Urinary bladder (tissue), 3 donors: ENCODE measurements at regions not wholly inside any gene's neighbourhood (a gene's known extent, or its start where the extent isn't known, plus 50 kb on each side); places are given as distances from the start of the nearest gene placed in this dataset.

Experiments used
- DNase-seq: peaks from one replicate; pipeline ENCODE4 v3.0.0-alpha.2; 2015; ENCODE audit errors: extremely low spot score
- H3K27ac ChIP-seq: one replicate; pipeline ENCODE4 v1.5.1; 2013; ENCODE audit warnings: low read depth, mild to moderate bottlenecking, moderate library complexity
- H3K36me3 ChIP-seq: one replicate; pipeline ENCODE4 v1.6.1; 2013; ENCODE audit warnings: mild to moderate bottlenecking, moderate library complexity; ENCODE audit not compliant: insufficient read depth
- H3K4me1 ChIP-seq: one replicate; pipeline ENCODE4 v1.6.1; 2013; ENCODE audit warnings: mild to moderate bottlenecking, moderate library complexity; ENCODE audit not compliant: insufficient read depth
- H3K4me3 ChIP-seq: one replicate; pipeline ENCODE4 v1.5.1; 2013; ENCODE audit warnings: low read depth, low read length
- WGBS: extraction: QIAGEN DNeasy Blood & Tissue Kit; methylation state at CpG from one replicate; pipeline ENCODE4 v1.1.7; 2013; 5-methylcytosine and 5-hydroxymethylcytosine counted together
- donor health status: healthy with polysubstance abuse.
- donor health status: healthy.

DNA sequence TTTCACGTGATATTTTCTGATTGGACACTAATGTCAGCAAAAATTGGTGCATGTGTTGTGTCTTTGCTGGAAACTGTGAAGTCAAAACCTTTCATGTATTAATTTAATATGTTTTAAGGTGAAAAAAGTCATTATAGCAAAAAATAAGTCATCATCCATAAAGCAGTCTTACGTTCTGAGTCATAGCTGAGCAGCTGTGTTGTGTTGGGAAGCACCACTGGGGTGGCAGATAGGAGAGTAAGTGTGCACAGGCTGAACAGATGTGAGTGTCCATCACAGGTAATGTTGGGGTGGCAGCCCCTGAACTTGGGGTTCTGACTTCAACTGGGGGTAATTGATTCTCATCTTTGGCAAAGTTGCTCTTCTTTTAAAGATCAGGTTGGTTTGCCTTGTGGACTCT is 156.8 kb downstream of the NXNL2 start:
- whole genome bisulfite sequencing: 91% methylated on average over 2 of the region's 2 CpGs

DNA sequence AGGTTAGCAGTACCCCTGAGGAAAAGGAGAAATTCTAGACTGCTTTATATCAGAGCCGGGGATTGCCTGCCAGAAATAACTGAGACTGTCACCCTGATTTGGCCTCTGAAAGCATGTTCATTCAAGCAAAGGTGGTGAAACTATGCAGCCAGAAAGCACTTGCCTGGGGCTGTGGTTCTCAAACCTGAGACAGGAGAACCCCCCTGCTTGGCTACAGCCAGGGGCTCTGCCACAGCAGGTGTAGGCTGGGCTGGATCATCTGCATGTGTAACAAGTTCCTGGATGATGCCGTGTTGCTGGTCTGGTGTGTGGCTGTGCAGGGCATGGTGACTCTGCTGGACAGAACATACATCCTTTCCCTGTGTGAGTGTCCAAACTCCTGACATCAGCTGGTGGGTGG is 157.8 kb downstream of the NXNL2 start:
- H3K36me3 ChIP-seq: no peaks in the 10 kb centered on the region
- no peak for DNase-seq
- 91% methylated on average over 2 of the region's 2 CpGs for WGBS
- no peaks in the 10 kb centered on the region for H3K4me1 ChIP-seq
- H3K4me3 ChIP-seq: no peak overlapping the region
- H3K27ac ChIP-seq: no peak overlapping the region

More for the DNA sequence above, 156.8 kb downstream of the NXNL2 start:
- no peak overlapping the region for H3K27ac ChIP-seq
- no peaks in the 10 kb centered on the region for H3K4me1 ChIP-seq
- DNase-seq: no peak
- no peak overlapping the region for H3K4me3 ChIP-seq
- no peaks in the 10 kb centered on the region for H3K36me3 ChIP-seq

DNA sequence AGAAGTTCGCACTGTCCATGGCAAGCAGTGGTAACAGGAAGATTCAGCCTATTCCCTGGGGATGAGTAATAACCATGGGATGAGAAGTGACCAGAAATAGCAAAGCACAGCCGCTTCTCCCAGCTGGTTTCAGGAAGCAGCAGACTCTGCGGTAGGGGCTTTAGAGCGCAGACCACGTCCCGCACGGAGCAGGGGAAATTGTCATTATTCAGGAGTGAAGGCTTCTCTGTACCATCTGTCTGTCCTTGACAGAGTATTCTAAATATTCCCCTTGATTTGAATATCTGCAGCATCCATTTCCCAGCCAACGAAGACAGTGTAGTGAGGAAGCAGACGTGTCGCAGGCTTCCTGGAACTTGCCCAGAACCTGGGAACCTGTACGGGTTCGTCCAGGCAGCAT is 159.6 kb downstream of the NXNL2 start:
- WGBS: 57% methylated on average over 12 of the region's 12 CpGs
- no peak overlapping the region for H3K27ac ChIP-seq

DNA sequence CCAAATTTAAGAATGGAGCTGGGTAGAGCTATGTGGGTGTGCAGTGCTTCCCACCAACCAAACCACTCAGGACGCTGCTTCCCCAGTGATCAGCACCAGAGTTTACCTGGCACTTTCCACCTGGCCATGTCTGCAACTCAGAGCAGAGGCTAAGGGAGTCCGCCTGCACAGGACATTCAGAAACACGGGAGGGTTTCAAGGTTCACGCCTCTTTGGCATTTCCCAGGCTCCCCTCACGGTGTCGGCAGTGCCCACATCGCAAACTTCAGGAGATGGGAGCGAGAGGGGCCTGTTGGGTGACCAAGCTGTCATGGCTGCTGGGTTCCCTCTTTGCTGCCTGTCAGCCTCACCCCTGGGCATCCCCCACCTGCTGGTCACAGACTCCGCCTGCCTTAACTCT is 161.5 kb downstream of the NXNL2 start:
- Histone ChIP-seq H3K4me1 (no peaks in the 10 kb centered on the region), H3K36me3 (no peaks in the 10 kb centered on the region), H3K27ac (no peak overlapping the region), H3K4me3 (no peak overlapping the region)
- WGBS: 96% methylated on average over 9 of the region's 9 CpGs
- no peak for DNase-seq

More for the DNA sequence above, 159.6 kb downstream of the NXNL2 start:
- Histone ChIP-seq H3K4me1 (no peaks in the 10 kb centered on the region), H3K4me3 (no peak overlapping the region), H3K36me3 (no peaks in the 10 kb centered on the region)
- no peak for DNase-seq

DNA sequence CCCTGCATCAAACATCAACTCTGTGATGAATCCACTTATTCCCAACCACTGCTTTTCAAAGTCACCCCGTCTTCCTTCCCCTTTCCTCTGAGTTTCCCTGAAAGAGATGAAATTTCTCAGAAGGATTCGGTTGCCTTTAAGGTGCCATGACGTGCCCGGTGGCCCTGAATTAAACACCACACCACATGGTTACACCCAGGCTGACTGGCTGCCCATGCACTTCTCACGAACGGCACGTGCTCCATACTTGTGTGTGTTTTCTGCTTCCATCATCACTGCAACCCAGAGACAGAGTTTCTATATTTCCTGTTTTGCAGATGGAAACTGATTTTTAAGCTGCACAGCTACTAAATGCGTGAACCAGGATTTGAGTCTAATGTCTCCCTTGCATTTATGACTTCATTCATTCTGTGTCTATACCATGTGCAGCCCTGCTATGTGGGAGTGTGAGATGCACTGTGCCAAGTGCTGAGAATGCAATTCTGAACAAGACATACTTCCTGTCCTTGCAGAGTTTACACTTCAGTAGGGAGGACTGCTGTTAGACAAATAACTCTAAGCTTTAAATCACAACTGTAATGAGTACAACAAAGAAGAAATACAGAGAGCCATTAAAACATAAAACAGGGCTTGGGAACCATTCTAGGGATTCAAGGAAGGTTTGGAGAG is 162.9 kb downstream of the NXNL2 start:
- H3K36me3 ChIP-seq: no peaks in the 10 kb centered on the region
- 72% methylated on average over 8 of the region's 8 CpGs for WGBS

DNA sequence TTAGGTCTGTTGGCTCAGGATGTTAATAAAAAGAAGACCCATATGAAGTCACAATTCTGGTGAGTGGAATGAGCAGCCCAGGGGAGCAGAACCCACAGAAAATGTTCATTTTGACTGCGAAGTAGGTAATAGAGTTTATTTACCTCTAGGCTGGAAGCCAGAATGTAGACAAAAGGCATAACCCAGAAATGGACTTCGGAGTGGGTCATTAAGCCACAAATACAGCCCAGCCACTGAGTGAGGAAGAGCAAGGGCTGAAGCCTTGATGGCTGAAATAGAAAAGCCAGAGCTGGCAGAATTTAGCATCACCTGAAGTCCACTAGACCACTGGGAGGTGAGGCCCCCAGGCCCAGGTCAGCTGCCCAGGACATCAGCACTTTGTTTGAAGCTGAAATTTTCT is 168.0 kb downstream of the NXNL2 start:
- no peaks in the 10 kb centered on the region for H3K4me1 ChIP-seq
- no peak overlapping the region for H3K27ac ChIP-seq
- no peak for DNase-seq
- H3K4me3 ChIP-seq: no peak overlapping the region
- no peaks in the 10 kb centered on the region for H3K36me3 ChIP-seq
- 80% methylated on average over 2 of the region's 2 CpGs for WGBS

More for the DNA sequence above, 162.9 kb downstream of the NXNL2 start:
- Histone ChIP-seq H3K4me1 (no peaks in the 10 kb centered on the region), H3K4me3 (no peak overlapping the region), H3K27ac (no peak overlapping the region)
- DNase-seq: peak; percentile 53

DNA sequence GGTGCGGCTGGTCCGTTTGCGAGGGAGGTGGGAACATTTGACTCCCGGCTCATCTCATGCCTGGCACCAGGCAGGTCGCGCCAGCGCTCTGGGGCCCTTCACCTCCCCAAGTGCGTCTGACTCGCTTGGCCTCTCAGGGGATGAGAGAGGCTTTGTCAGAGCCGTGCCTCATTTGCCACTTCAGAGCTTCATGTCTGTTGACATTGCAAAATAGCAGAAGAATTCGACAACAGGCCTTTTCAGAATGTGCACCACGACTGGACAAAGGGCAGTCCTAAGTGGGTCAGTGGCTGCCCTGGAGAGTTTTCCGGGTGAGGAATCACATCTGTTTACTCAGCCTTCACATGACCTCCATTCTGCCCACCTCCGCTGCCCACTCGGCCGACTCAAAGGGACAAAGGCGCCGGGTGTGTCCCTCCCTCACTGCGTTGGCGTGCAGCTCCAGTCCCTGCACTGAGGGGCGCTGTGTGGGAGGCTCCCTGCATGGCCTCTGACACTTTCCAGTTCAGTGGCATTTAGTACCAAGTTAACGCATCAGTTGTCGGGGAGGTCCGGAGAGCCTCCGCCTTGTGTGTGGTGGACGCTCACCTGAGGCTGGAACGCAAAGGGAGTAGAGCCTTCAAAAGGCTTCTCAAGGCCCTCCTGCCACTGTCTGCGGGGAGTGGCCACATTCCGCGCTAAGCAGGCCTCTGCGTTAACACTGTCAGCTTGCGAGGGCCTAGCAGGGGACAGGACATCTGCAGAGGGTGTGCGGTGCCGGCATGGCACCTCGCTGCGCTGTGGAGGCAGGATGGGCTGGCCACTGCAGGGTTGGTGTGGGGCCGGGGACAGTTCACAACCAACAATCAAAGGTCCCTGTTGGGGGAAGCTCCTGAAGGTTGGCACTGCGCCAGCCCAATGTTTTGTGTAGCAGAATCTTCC is 171.5 kb downstream of the NXNL2 start:
- DNase-seq: no peak
- 90% methylated on average over 38 of the region's 38 CpGs for WGBS

DNA sequence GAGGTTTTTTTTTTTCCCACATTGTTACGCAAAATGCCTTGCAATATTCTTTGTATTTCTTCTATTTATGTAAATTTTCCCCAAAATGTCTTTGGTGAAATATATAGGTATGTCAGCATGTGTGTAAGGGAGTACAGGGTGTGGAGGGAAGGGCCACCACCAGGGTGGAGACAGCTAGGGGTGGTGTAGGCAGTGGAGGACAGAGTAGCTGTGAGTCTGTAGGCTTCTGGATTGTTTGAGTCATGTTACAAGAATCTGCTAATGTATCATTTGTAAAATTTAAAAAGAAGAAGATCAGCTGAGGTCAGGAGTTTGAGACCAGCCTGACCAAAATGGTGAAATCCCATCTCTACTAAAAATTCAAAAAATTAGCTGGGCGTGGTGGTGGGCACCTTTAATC is 175.5 kb downstream of the NXNL2 start:
- Histone ChIP-seq H3K4me1 (no peaks in the 10 kb centered on the region), H3K4me3 (no peak overlapping the region), H3K27ac (no peak overlapping the region), H3K36me3 (no peaks in the 10 kb centered on the region)
- 93% methylated on average over 2 of the region's 2 CpGs for WGBS
- DNase-seq: no peak

More for the DNA sequence above, 171.5 kb downstream of the NXNL2 start:
- Histone ChIP-seq H3K4me3 (no peak overlapping the region), H3K27ac (no peak overlapping the region), H3K36me3 (no peaks in the 10 kb centered on the region), H3K4me1 (no peaks in the 10 kb centered on the region)

DNA sequence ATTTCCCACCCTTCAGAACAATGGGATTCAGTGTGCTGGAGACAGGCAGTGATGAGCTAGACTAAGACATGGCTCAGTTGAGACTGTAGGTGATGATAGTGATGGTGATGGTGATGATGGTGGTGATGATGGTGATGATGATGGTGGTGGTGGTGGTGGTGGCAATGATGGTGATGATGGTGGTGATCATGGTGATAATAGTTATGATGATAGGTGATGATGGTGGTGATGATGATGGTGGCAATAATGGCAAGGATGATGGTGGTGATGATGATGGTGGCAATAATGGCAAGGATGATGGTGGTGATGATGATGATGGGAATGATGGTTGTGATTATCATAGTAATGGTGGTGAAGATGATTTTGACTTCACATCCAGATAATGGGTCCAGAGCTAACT is 176.7 kb downstream of the NXNL2 start:
- no peak overlapping the region for H3K27ac ChIP-seq
- H3K4me3 ChIP-seq: no peak overlapping the region
- H3K36me3 ChIP-seq: no peaks in the 10 kb centered on the region
- DNase-seq: no peak
- H3K4me1 ChIP-seq: no peaks in the 10 kb centered on the region

DNA sequence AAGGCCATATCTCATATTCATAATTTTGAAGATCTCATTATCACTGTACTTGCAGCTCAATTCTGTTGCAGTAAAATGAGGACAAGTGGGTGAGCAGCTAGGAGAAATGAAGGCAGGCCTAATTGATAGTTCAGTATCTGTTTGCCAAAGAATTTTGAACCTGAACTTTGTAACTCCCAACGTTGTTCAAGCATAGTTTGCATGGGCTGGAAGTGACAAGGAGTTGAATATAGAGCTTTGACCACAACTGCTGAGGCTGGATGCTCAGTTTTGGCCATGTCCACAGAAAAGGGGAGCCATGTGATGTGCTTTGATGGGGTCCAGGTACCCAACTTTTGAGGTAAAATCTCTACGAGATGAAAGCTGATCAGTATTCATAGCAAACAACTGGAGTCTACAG is 177.5 kb downstream of the NXNL2 start:
- Histone ChIP-seq H3K4me1 (no peaks in the 10 kb centered on the region), H3K36me3 (no peaks in the 10 kb centered on the region), H3K27ac (no peak overlapping the region), H3K4me3 (no peak overlapping the region)
- DNase-seq: no peak
- WGBS: 87% methylated on average over 2 of the region's 2 CpGs

DNA sequence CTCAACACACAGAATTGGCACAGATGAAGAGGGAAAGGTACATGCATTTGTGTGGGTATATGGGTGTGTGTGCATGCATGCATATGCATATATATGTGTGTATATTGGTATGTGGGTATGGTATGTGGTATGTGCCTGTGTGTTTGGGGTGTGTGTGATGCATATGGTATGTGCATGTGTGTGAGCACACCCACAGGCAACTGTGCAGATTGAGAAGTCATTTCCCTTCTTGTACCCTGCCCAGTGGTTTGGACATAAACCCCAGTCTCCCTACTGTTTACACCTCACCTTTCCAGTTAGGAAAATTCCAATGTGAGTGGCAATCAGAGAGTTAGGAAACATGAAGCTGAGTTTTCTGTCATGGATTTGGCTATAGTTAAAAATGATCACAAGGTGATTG is 178.0 kb downstream of the NXNL2 start:
- H3K27ac ChIP-seq: no peak overlapping the region
- H3K36me3 ChIP-seq: no peaks in the 10 kb centered on the region
- no peak overlapping the region for H3K4me3 ChIP-seq
- H3K4me1 ChIP-seq: no peaks in the 10 kb centered on the region
- no peak for DNase-seq

DNA sequence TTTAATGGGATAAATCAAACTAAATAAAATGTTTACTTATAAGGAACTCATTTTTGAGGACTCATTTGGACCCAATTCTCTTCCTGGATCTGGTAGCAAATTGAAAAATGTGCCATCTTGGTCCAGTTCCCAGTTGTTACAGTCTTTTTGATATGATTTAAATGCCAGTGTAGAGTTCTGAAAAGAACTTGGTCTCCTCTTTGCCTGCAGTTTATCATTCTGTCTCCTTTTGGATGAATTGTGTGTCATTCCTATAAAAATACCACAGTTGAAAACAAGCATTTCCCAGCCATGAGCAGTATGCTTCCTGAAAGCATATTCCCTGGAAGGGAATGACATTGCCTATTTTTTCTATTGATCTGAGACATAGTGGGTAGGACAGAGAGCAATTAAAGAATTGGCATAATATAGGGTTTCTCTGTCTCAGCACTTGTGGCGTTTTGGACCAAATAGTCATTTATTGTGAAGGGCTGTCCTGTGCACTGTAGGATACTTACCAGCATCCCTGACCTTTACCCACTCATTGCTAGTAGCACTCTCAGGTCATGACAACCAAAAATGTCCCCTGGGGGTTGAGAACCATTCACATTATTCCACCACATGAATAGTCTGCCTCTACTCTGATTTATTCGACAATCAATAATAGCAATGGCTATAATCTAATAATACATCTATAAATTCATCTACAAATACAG is 181.8 kb downstream of the NXNL2 start:
- Histone ChIP-seq H3K4me3 (no peak overlapping the region), H3K27ac (no peak overlapping the region), H3K4me1 (no peaks in the 10 kb centered on the region), H3K36me3 (no peaks in the 10 kb centered on the region)
- WGBS: 80% methylated on average over 2 of the region's 2 CpGs
- no peak for DNase-seq

DNA sequence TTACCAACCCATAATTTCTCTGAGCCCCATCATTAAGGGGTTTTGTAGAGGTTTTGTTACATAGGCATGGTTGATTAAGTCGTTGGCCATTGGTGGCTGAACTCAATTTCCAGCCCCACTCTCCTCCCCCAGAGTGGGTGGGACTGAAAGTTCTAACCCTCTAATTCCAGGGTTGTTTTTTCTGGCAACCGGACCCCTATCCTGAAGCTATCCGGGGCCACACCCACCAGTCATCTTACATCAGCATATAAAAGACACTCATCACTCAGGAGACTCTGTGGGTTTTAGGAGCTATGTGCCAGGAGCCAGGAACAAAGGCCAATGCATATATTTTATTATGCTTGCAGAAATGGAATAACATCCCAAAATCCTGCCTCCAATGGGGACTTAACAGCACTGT is 186.0 kb downstream of the NXNL2 start:
- Histone ChIP-seq H3K4me3 (no peak overlapping the region), H3K27ac (no peak overlapping the region), H3K4me1 (no peaks in the 10 kb centered on the region), H3K36me3 (no peaks in the 10 kb centered on the region)
- no peak for DNase-seq
- WGBS: 83% methylated on average over 3 of the region's 3 CpGs
